GM20000 (cell line): ENCODE measurements at regions not wholly inside any gene's neighbourhood (a gene's known extent, or its start where the extent isn't known, plus 50 kb on each side); places are given as distances from the start of the nearest gene placed in this dataset.

Source experiments
- DNase-seq: peaks from one replicate; pipeline ENCODE4 v3.0.0; 2012; ENCODE audit warnings: low spot score
- CTCF ChIP-seq: IDR thresholded peaks from 2 replicates; pipeline ENCODE4 v1.5.1; 2012; ENCODE audit warnings: mild to moderate bottlenecking, control low read depth; ENCODE audit errors: extremely low read depth, missing control alignments

- no peak for DNase-seq
- TF ChIP-seq CTCF, result no peak
These were observed 105.8 kb upstream of the ANK3 start for GRCh38 chr10:60495338-60496055.

GRCh38 chr10:60494774-60495173 lies 105.1 kb upstream of the ANK3 start:
- no peak for TF ChIP-seq CTCF
- DNase-seq, result no peak

DNA sequence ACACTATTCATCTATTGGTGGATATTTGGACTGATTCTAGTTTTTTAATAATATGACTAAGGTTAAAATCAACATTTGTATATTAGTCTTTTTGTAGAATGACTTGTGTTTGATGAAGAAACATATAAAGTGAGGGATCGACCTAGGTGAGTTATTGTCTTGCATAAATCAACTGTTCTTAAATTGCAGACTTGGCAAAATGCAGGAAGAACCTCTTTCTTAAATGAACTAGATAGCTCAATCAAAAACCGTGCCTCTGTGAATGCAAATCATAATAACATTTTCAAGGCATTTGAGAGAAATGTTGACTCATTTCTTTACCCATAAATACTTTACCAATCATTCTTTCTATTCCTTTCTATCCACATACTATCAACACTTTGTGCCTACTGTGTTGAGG lies 101.5 kb upstream of the ANK3 start:
- no peak for DNase-seq
- TF ChIP-seq CTCF, result no peak

DNA sequence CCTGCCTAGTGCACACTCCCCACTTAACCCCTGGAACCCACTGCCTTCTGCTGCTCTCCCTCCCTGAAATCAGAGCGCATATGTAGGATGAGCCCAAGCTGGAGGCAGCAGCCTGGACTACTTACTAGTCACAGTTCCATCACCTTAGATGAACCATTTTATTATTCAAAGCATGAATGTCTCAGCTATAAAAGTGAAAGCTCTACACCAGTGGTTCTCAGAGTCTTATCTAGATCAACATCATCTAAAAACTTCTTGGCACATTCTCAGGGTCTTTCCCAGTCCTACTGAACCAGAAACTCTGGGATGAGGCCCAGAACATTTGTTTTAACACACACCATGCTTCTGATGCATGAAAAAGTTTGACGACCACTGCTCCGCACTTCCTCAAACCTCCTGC lies 100.3 kb upstream of the ANK3 start:
- TF ChIP-seq CTCF, result no peak
- DNase-seq, result no peak

- no peak for DNase-seq
- TF ChIP-seq CTCF, result no peak
These were observed 98.5 kb upstream of the ANK3 start for GRCh38 chr10:60488111-60488669.

DNA sequence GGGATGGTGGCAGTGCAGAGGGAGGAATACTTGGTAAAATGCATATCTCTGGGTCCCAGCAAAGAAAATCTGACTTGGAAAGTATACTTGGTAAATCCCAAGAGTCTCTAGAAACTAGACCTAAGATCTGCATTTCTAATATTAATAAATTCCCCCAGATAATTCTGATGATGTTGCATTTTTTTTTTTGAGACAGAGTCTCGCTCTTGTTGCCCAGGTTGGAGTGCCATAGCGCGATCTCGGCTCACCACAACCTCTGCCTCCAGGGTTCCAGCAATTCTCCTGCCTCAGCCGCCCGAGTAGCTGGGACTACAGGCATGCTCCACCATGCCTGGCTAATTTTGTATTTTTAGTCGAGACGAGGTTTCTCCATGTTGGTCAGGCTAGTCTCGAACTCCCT lies 97.9 kb upstream of the ANK3 start:
- no peak for DNase-seq
- no peak for TF ChIP-seq CTCF

- TF ChIP-seq CTCF, result no peak
- no peak for DNase-seq
These were observed 95.3 kb upstream of the ANK3 start for GRCh38 chr10:60485025-60485424.
